ENCODE measurements at regions not wholly inside any gene's neighbourhood (a gene's known extent, or its start where the extent isn't known, plus 50 kb on each side); places are given as distances from the start of the nearest gene placed in this dataset.

DNA sequence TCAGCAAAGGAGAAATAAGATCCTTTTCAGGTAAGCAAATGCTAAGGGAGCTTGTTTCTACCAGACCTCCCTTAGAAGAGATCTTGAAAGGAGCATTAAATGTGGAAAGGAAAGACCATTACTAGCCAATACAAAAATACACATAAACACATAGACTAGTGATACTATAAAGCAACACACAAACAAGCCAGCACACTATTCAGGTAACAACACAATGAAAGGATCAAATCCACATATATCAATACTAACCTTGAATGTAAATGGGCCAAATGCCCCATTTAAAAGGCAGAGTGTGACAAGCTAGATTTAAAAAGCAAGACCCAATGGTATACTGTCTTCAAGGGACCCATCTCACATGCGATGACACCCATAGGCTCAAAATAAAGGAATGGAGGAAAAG lies 317.6 kb downstream of the TBL1XR1 start:
- no peak for DNase-seq (ENCODE audit: extremely low read depth, insufficient read length)
- Histone ChIP-seq H3K36me3 (ENCODE audit: control insufficient read depth, insufficient read depth, low read length) (no peaks in the 10 kb centered on the region), H3K4me3 (replicated peaks; ENCODE audit: low read depth, low read length) (no peak overlapping the region), H3K27me3 (replicated peaks; ENCODE audit: control insufficient read depth, insufficient read depth, low read length) (no peaks in the 10 kb centered on the region)
- TF ChIP-seq CTCF (IDR thresholded peaks at IDR 0.05; ENCODE audit: insufficient read depth, low read length, poor library complexity, severe bottlenecking) = no peak

DNA sequence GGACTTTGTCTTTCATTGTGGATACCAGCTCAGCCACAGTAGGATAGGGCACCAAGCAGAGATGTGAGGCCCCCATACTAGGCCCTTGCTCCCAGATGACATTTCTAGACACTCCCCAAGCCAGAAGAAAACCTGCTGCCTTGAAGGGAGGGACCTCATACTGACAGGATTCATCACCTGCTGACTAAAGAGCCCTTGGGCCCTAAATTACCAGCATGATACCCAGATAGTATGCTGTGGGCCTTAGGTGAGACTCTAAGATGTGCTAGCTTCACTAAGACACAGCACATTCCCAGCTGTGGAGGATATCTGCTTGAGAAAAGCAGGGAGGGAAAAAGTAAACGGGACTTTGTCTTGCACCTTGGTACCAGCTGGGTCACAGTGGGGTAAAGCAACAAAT lies 324.0 kb downstream of the TBL1XR1 start:
- Histone ChIP-seq H3K27me3 (replicated peaks; ENCODE audit: control insufficient read depth, insufficient read depth, low read length) (no peaks in the 10 kb centered on the region), H3K36me3 (ENCODE audit: control insufficient read depth, insufficient read depth, low read length) (no peaks in the 10 kb centered on the region), H3K4me3 (replicated peaks; ENCODE audit: low read depth, low read length) (no peak overlapping the region)
- no peak for DNase-seq (ENCODE audit: extremely low read depth, insufficient read length)
- no peak for TF ChIP-seq CTCF (IDR thresholded peaks at IDR 0.05; ENCODE audit: insufficient read depth, low read length, poor library complexity, severe bottlenecking)

GRCh38 chr3:176872771-176873209 lies 324.5 kb downstream of the TBL1XR1 start:
- Histone ChIP-seq H3K4me3 (replicated peaks; ENCODE audit: low read depth, low read length) (no peak overlapping the region), H3K27me3 (replicated peaks; ENCODE audit: control insufficient read depth, insufficient read depth, low read length) (no peaks in the 10 kb centered on the region), H3K36me3 (ENCODE audit: control insufficient read depth, insufficient read depth, low read length) (no peaks in the 10 kb centered on the region)
- TF ChIP-seq CTCF (IDR thresholded peaks at IDR 0.05; ENCODE audit: insufficient read depth, low read length, poor library complexity, severe bottlenecking) = peak; percentile 89
- DNase-seq (ENCODE audit: extremely low read depth, insufficient read length) = peak; percentile 15

GRCh38 chr3:176870451-176870850 lies 326.8 kb downstream of the TBL1XR1 start:
- DNase-seq (ENCODE audit: extremely low read depth, insufficient read length) = no peak
- TF ChIP-seq CTCF (IDR thresholded peaks at IDR 0.05; ENCODE audit: insufficient read depth, low read length, poor library complexity, severe bottlenecking) = no peak
- Histone ChIP-seq H3K36me3 (ENCODE audit: control insufficient read depth, insufficient read depth, low read length) (no peaks in the 10 kb centered on the region), H3K27me3 (replicated peaks; ENCODE audit: control insufficient read depth, insufficient read depth, low read length) (no peaks in the 10 kb centered on the region), H3K4me3 (replicated peaks; ENCODE audit: low read depth, low read length) (no peak overlapping the region)

DNA sequence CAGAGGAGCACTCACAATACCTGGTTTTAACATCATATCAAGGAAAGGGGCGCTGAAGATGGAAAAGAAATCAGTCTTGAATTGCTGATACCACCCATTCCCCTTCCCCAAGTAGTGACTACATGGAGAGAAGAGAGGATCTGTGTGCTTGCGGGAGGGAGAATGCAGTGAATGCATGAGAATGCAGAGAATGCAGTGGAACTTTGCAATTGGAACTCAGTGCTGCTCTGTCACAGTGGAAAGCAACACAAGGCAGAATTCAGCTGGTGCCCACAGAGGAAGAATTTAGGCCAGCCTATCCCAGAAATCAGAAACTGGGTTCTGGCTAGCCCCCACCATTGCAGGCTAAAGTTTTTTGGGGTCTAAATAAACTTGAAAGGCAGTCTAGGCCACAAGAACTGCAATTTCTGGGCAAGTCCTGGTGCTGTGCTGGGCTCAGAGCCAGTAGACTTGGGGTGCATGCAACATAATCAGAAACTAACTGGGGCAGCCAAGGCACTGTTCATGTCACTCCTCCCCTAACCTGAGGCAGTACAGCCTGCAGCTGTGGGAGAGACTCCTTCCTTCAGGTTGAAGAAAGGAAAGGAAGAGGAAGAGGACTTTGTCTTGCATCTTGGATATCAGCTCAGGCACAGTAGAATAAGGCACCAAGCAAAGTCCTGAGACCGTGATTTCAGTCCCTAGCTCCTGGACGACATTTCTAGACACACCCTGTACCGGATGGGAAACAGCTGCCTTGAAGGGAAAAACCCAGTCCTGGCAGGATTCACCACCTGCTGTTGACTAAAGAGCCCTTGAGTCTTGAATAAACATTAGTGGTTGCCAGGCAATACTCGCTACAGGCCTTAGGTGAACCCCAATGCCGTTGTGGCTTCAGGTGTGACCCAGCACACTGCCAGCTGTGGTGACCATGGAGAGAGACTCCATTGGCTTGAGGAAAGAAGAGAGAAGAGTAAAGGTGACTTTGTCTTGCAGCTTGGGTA lies 329.3 kb downstream of the TBL1XR1 start:
- DNase-seq (ENCODE audit: extremely low read depth, insufficient read length) = no peak
- no peaks in the 10 kb centered on the region for H3K36me3 ChIP-seq (ENCODE audit: control insufficient read depth, insufficient read depth, low read length)
- H3K27me3 ChIP-seq (replicated peaks; ENCODE audit: control insufficient read depth, insufficient read depth, low read length) = no peaks in the 10 kb centered on the region
- no peak for TF ChIP-seq CTCF (IDR thresholded peaks at IDR 0.05; ENCODE audit: insufficient read depth, low read length, poor library complexity, severe bottlenecking)
- no peak overlapping the region for H3K4me3 ChIP-seq (replicated peaks; ENCODE audit: low read depth, low read length)
